ENCODE measurements at regions not wholly inside any gene's neighbourhood (a gene's known extent, or its start where the extent isn't known, plus 50 kb on each side); places are given as distances from the start of the nearest gene placed in this dataset.

- H3K4me3 ChIP-seq (ENCODE audit: low read depth, low read length), result no peak overlapping the region
- TF ChIP-seq CTCF (IDR thresholded peaks at IDR 0.05; ENCODE audit: low read depth, low read length), result no peak
Observed at GRCh38 chr7:24498439-24498838, 74.8 kb upstream of the PALS2 start.

GRCh38 chr7:24499871-24500270 lies 73.4 kb upstream of the PALS2 start:
- TF ChIP-seq CTCF (IDR thresholded peaks at IDR 0.05; ENCODE audit: low read depth, low read length), result no peak

GRCh38 chr7:24500599-24500998 lies 72.7 kb upstream of the PALS2 start:
- no peak overlapping the region for H3K4me3 ChIP-seq (ENCODE audit: low read depth, low read length)
- no peak for TF ChIP-seq CTCF (IDR thresholded peaks at IDR 0.05; ENCODE audit: low read depth, low read length)

More at GRCh38 chr7:24499871-24500270, 73.4 kb upstream of the PALS2 start:
- no peak overlapping the region for H3K4me3 ChIP-seq (ENCODE audit: low read depth, low read length)

GRCh38 chr7:24501009-24501408 lies 72.2 kb upstream of the PALS2 start:
- H3K4me3 ChIP-seq (ENCODE audit: low read depth, low read length), result no peak overlapping the region
- TF ChIP-seq CTCF (IDR thresholded peaks at IDR 0.05; ENCODE audit: low read depth, low read length), result no peak

GRCh38 chr7:24501443-24502134 lies 71.7 kb upstream of the PALS2 start:
- no peak for TF ChIP-seq CTCF (IDR thresholded peaks at IDR 0.05; ENCODE audit: low read depth, low read length)
- H3K4me3 ChIP-seq (ENCODE audit: low read depth, low read length), result no peak overlapping the region

GRCh38 chr7:24502135-24502488 lies 71.1 kb upstream of the PALS2 start:
- TF ChIP-seq CTCF (IDR thresholded peaks at IDR 0.05; ENCODE audit: low read depth, low read length), result no peak
- no peak overlapping the region for H3K4me3 ChIP-seq (ENCODE audit: low read depth, low read length)

GRCh38 chr7:24503506-24503905 lies 69.7 kb upstream of the PALS2 start:
- TF ChIP-seq CTCF (IDR thresholded peaks at IDR 0.05; ENCODE audit: low read depth, low read length), result no peak
- H3K4me3 ChIP-seq (ENCODE audit: low read depth, low read length), result no peak overlapping the region
